ENCODE measurements at regions not wholly inside any gene's neighbourhood (a gene's known extent, or its start where the extent isn't known, plus 50 kb on each side); places are given as distances from the start of the nearest gene placed in this dataset.
A peak's percentile ranks its signal among the peaks of the same experiment; 100 is the strongest.
"Not testable (repeated sequence)": the region's sequence is repeated elsewhere in the genome, so short reads cannot be mapped to it uniquely, and the experiment has no call there.

DNA sequence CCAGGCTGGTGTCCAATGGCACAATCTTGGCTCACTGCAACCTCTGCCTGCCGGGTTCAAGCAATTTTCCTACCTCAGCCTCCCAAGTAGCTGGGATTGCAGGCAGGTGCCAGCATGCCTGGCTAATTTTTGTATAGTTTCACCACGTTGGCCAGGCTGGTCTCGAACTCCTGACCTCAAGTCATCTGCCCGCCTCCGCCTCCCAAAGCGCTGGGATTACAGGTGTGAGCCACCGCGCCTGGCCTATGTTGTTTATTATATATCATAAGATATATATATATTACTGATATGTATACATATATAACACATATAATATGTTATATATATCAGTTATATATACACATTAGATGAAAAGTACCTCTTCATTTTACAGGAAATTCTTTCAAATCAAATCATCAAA, 914.7 kb downstream of the FOXD4L5 start:
- not testable (repeated sequence) for H3K27ac ChIP-seq

DNA sequence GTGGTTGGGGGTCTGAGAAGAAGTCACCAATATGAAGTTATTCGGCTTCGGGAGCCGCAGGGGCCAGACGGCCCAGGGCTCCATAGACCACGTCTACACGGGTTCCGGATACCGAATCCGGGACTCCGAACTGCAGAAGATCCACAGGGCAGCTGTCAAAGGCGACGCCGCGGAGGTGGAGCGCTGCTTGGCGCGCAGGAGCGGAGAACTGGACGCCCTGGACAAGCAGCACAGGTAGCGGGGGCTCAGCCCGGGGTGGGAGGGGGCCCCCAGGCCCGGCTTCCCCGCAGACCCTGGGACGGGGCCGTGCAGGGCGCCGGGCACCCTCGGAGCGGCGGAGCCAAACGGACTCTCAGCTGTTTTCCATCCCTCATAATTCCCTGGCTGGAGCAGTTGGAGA, 915.4 kb downstream of the FOXD4L5 start:
- H3K27ac ChIP-seq: not testable (repeated sequence)

DNA sequence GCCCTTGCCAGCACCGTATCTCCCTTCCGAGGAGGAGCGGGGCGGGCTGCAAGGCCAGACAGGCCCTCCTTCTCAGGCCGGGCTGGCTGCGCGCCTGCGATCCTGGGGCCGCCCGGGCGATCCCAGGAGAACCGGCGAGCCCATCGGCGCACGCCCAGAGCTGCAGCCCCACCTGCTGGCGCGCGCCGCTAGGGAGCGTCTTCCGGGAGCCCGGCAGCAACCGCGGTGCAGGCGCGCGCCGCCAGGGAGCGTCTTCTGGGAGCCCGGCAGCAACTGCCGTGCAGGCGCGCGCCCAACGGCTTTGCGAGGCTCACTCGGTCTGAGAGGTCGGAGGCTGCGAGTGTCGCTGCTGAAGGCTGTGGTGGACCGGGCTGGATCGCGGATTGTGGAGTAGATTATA, 915.9 kb downstream of the FOXD4L5 start:
- H3K27ac ChIP-seq: not testable (repeated sequence)
- TF ChIP-seq, protein P1, sequence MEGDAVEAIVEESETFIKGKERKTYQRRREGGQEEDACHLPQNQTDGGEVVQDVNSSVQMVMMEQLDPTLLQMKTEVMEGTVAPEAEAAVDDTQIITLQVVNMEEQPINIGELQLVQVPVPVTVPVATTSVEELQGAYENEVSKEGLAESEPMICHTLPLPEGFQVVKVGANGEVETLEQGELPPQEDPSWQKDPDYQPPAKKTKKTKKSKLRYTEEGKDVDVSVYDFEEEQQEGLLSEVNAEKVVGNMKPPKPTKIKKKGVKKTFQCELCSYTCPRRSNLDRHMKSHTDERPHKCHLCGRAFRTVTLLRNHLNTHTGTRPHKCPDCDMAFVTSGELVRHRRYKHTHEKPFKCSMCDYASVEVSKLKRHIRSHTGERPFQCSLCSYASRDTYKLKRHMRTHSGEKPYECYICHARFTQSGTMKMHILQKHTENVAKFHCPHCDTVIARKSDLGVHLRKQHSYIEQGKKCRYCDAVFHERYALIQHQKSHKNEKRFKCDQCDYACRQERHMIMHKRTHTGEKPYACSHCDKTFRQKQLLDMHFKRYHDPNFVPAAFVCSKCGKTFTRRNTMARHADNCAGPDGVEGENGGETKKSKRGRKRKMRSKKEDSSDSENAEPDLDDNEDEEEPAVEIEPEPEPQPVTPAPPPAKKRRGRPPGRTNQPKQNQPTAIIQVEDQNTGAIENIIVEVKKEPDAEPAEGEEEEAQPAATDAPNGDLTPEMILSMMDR (conservative IDR thresholded peaks at IDR 0.05): 0 out of 2 replicates have a peak, but pooled peaks have one; percentile 11

DNA sequence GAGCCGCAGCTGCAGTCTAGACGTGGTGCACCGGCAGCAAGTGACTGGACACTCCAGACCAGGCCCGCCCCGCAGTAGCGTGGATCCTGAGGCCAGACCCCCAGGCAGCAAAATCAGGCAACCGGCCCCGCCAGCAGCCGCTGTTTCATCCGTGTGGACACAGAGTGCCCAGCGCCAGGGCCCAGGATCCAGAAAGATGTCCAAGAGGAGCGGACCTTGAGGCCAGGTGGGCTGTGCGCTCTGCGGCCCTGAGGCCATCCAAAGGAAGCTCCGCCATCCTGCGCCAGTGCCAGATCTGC, 916.4 kb downstream of the FOXD4L5 start:
- not testable (repeated sequence) for H3K27ac ChIP-seq

DNA sequence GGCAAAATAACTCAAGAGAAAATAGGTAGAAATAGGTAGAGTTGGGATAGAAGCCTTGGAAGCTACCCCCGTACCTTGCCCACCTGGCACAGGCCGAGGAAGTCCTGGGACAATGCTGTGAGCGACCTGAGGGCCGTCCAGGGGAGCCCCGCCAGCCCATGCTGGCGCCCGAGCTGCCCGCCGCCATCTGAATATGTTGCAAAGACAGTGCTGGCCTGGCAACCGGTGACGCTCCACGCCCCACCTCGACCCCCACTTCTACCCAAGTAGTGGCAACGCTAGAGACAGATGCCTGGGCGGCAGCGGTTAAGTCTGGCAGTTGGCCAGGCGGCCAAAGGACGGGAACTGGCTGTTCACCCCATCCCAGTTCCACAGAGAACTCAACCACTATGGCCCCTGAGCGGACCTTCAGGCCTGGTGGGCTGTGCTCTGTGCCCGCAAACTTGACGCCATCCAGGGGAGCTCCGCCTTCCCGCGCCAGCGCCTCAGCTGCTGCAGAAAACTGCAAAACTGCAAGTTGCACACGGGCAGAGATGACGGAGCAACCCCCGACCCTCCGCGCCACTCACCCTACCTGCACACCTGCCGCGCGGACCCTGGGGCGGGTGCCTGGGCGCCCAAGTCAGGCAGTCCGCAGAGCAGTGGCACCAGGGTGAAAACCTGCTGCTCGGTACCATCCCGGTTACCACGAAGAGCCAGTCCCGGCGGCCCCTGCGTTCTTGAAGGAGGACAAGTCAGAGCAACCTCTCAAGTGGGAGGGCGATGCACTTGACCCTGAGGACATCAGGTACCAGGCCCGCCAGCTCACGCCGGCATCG, 917.0 kb downstream of the FOXD4L5 start:
- not testable (repeated sequence) for H3K27ac ChIP-seq

All from C4-2B (cell line).